C4-2B (cell line): ENCODE measurements at regions not wholly inside any gene's neighbourhood (a gene's known extent, or its start where the extent isn't known, plus 50 kb on each side); places are given as distances from the start of the nearest gene placed in this dataset.
A peak's percentile ranks its signal among the peaks of the same experiment; 100 is the strongest.

Experiments
- H3K27ac ChIP-seq: fragments of 450-650 bp; 2 replicates; pipeline ENCODE4 v1.5.1; 2017
- ZFX ChIP-seq: fragments of 450-650 bp; IDR thresholded peaks from 2 replicates; pipeline ENCODE4 v1.6.1; 2017
- TF ChIP-seq, protein P1 (sequence below): fragments of 450-650 bp; conservative IDR thresholded peaks from 2 replicates; pipeline ENCODE4 v1.5.1; 2017; ENCODE audit warnings: mild to moderate bottlenecking

DNA sequence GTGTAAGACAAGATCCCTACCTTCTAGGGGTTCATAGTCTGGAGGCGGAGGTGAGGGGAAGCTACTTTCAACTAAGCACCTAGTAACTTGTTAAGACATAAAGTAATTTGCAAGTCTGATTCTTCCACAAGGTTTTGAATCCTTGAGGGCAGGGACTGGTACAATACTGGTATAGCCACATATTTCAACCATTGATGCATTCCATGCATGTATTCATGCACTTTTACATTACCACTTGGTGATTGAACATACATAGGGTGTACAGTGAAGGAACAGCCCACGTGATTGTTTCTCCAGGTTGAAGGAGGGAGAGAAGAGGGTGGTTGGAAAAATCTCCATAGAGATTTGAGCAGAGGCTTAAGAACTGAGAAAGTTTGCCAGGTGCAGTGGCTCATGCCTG is 62.0 kb upstream of the PAX6 start:
- H3K27ac ChIP-seq: no peak overlapping the region
- TF ChIP-seq, protein P1, sequence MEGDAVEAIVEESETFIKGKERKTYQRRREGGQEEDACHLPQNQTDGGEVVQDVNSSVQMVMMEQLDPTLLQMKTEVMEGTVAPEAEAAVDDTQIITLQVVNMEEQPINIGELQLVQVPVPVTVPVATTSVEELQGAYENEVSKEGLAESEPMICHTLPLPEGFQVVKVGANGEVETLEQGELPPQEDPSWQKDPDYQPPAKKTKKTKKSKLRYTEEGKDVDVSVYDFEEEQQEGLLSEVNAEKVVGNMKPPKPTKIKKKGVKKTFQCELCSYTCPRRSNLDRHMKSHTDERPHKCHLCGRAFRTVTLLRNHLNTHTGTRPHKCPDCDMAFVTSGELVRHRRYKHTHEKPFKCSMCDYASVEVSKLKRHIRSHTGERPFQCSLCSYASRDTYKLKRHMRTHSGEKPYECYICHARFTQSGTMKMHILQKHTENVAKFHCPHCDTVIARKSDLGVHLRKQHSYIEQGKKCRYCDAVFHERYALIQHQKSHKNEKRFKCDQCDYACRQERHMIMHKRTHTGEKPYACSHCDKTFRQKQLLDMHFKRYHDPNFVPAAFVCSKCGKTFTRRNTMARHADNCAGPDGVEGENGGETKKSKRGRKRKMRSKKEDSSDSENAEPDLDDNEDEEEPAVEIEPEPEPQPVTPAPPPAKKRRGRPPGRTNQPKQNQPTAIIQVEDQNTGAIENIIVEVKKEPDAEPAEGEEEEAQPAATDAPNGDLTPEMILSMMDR: no peak
- TF ChIP-seq ZFX: no peak

DNA sequence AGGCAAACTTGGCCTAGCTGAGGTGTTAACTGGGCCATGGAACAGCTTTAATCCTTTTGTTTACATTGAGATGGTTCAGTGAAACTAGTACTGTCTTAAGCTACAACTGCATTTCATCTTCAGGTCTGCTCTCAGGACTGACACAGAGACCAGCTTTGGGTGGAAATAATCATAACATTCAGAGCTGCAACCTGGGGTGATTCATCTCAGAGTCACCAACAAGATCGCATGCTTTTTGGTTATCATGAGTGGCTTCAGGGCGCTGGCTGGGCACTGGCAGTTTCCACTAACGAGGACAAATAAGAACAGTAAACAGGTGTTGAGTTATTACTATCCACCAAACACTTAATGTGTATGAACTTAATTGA is 60.9 kb upstream of the PAX6 start:
- H3K27ac ChIP-seq: no peak overlapping the region
- TF ChIP-seq, protein P1: no peak
- TF ChIP-seq ZFX: no peak

GRCh38 chr11:31871310-31872075 is 60.4 kb upstream of the PAX6 start:
- TF ChIP-seq, protein P1: peak; percentile 52
- no peak for TF ChIP-seq ZFX
- no peak overlapping the region for H3K27ac ChIP-seq

GRCh38 chr11:31870609-31871309 is 59.6 kb upstream of the PAX6 start:
- no peak overlapping the region for H3K27ac ChIP-seq
- TF ChIP-seq, protein P1: peak; percentile 84
- TF ChIP-seq ZFX: no peak

DNA sequence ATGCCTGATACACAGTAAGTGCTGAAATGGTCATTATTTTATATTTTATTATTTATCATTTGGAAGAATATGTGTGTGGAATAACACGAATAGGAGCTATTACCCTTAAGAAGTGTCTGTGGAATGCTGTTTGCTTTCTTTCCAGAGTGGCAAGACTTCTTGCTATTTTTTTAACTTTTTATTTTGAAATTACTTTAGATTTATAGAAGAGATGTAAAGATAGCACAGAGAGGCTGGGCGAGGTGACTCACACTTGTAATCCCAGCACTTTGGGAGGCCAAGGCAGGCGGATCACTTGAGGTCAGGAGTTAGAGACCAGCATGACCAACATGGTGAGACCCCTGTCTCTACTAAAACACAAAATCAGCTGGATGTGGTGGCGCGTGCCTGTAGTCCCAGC is 58.9 kb upstream of the PAX6 start:
- no peak overlapping the region for H3K27ac ChIP-seq

DNA sequence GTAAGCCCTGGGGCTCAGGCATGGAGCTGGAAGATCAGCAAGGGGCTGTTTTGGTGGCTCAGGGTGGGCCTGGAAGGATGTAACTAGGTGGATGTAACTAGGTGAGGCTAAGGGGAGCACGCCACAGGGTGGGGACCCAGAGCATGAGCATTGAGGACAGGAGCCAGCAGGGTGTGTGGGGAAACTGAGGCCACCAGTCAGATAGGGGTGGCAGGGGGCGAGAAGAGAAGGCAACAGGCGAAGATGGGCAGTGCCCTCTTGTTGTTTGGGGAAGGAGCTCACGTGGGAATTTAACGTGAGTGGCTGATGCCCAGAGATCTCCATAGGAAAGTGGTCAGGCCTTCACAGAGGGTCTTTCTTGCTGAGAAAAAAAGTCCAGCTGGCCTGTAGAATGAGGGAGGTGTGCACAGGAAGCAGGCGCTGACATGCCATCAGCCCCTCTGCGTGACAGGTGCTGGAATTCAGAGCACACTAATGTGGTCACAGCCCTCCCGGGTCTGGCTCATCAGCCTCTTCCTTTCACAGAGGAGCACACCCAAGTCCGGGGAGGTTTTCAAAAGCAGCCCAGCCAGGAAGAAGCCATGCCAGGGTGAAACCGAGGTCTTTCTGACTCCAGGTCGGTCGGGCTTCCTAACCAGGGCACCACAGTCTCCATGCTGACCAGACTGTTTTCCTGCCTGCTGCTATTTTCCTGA is 54.6 kb upstream of the PAX6 start:
- no peak overlapping the region for H3K27ac ChIP-seq
- TF ChIP-seq, protein P1: no peak
- no peak for TF ChIP-seq ZFX

More for the DNA sequence above, 58.9 kb upstream of the PAX6 start:
- no peak for TF ChIP-seq ZFX
- TF ChIP-seq, protein P1: no peak
